ENCODE measurements at regions not wholly inside any gene's neighbourhood (a gene's known extent, or its start where the extent isn't known, plus 50 kb on each side); places are given as distances from the start of the nearest gene placed in this dataset.
A peak's percentile ranks its signal among the peaks of the same experiment; 100 is the strongest.

DNA sequence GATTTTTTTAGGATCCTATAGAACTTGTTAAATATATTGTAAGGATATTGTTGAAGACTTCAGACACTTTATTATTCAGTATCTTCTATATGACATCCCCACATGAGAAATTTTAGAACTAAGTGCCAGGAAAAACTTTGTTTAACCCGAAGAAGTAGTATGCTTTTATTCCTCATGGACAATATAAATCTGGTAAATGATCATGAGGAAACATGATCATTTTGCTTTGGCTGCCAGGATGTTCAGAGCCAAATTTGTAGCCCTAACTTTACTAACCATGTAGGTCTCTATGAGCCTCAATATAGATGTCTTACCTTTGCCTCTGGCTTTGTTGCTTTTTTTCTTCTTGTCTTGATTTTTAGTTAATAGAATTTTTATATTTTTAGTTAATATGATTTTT lies 77.8 kb upstream of the TEX13D start:
- intact Hi-C loops (cut with DNase I), result no loop called here
- H3K4me3 ChIP-seq, result no peak overlapping the region
- H3K36me3 ChIP-seq (replicated peaks in 1 of 2; ENCODE audit: insufficient read depth in 1 of 2, low read depth in 2 of 2), result no peaks in the 10 kb centered on the region
- no peak for TF ChIP-seq POLR2A (IDR thresholded peaks at IDR 0.05)
- TF ChIP-seq, protein P1, sequence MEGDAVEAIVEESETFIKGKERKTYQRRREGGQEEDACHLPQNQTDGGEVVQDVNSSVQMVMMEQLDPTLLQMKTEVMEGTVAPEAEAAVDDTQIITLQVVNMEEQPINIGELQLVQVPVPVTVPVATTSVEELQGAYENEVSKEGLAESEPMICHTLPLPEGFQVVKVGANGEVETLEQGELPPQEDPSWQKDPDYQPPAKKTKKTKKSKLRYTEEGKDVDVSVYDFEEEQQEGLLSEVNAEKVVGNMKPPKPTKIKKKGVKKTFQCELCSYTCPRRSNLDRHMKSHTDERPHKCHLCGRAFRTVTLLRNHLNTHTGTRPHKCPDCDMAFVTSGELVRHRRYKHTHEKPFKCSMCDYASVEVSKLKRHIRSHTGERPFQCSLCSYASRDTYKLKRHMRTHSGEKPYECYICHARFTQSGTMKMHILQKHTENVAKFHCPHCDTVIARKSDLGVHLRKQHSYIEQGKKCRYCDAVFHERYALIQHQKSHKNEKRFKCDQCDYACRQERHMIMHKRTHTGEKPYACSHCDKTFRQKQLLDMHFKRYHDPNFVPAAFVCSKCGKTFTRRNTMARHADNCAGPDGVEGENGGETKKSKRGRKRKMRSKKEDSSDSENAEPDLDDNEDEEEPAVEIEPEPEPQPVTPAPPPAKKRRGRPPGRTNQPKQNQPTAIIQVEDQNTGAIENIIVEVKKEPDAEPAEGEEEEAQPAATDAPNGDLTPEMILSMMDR (IDR thresholded peaks at IDR 0.05), result no peak
- WGBS, 2 donors, result 67 to 86% methylated on average over 1 of the region's 1 CpG
- ATAC-seq (no peak), DNase-seq (no peak)
- no peaks in the 10 kb centered on the region for H3K27me3 ChIP-seq
- H3K4me1 ChIP-seq, result no peaks in the 10 kb centered on the region
- no peaks in the 10 kb centered on the region for H3K9me3 ChIP-seq
- no peak overlapping the region for H3K27ac ChIP-seq

GRCh38 chrX:124256216-124256615 lies 76.2 kb upstream of the TEX13D start:
- Histone ChIP-seq H3K4me1 (no peaks in the 10 kb centered on the region), H3K9me3 (no peaks in the 10 kb centered on the region), H3K4me3 (no peak overlapping the region), H3K36me3 (replicated peaks in 1 of 2; ENCODE audit: insufficient read depth in 1 of 2, low read depth in 2 of 2) (no peaks in the 10 kb centered on the region), H3K27me3 (no peaks in the 10 kb centered on the region), H3K27ac (no peak overlapping the region)
- 60 to 70% methylated on average over 2 of the region's 2 CpGs for WGBS, 2 donors
- intact Hi-C loops (cut with DNase I), result no loop called here
- ATAC-seq (no peak), DNase-seq (peak in 1 of 4 donors; percentile 2)
- TF ChIP-seq, protein P1 (IDR thresholded peaks at IDR 0.05), result no peak
- no peak for TF ChIP-seq POLR2A (IDR thresholded peaks at IDR 0.05)

GRCh38 chrX:124256629-124257380 lies 75.7 kb upstream of the TEX13D start:
- intact Hi-C loops (cut with DNase I), result no loop called here
- DNase-seq (no peak), ATAC-seq (no peak)
- H3K27me3 ChIP-seq, result no peaks in the 10 kb centered on the region
- no peak overlapping the region for H3K27ac ChIP-seq
- no peaks in the 10 kb centered on the region for H3K9me3 ChIP-seq
- no peak overlapping the region for H3K4me3 ChIP-seq
- no peaks in the 10 kb centered on the region for H3K36me3 ChIP-seq (replicated peaks in 1 of 2; ENCODE audit: insufficient read depth in 1 of 2, low read depth in 2 of 2)
- TF ChIP-seq POLR2A (IDR thresholded peaks at IDR 0.05), result no peak
- TF ChIP-seq, protein P1 (IDR thresholded peaks at IDR 0.05), result no peak
- 72 to 89% methylated on average over 3 of the region's 3 CpGs for WGBS, 2 donors
- no peaks in the 10 kb centered on the region for H3K4me1 ChIP-seq

DNA sequence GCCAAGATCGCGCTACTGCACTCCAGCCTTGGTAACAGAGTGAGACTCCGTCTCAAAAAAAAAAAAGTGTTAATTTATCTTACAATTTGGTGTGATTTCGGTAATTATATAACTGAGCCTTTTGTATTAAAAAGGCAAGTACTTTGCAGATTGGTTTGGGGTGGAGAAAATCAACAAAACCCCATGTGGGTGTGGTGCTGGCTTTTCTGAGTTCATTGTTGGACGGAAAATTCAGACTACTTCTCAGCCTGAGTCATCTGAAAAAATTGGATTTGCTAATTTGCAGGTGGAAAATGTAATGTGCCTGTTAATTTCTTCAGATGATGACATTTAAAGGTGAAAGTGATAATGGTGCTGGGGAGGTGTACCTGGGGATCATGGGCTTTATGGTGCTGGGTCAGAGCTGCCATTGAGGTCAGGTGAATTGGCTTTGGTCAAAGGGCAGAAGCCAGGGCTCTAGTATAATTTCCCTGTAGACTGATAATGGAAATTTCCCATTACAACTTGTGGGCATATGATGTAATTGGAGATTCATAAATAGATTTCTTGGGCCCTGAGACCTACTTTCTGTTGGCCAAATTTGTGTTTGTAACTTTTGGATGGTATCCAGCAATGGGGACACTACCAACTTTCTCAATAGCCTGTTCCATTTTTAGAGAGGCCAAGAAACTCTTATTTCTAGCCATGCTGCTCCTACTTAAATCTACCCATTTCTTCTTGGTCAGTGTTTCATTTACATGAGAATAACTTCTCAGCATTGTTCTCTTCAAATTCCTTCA lies 74.3 kb upstream of the TEX13D start:
- Histone ChIP-seq H3K9me3 (no peaks in the 10 kb centered on the region), H3K4me1 (no peaks in the 10 kb centered on the region), H3K4me3 (no peak overlapping the region), H3K27me3 (no peaks in the 10 kb centered on the region), H3K27ac (no peak overlapping the region), H3K36me3 (replicated peaks in 1 of 2; ENCODE audit: insufficient read depth in 1 of 2, low read depth in 2 of 2) (no peaks in the 10 kb centered on the region)
- WGBS, 2 donors, result 83 to 86% methylated on average over 2 to 5 of the region's 5 CpGs
- TF ChIP-seq POLR2A (IDR thresholded peaks at IDR 0.05), result no peak
- TF ChIP-seq, protein P1 (IDR thresholded peaks at IDR 0.05), result no peak
- ATAC-seq, result no peak
- intact Hi-C loops (cut with DNase I), result no loop called here
- no peak for DNase-seq
